ENCODE measurements at regions not wholly inside any gene's neighbourhood (a gene's known extent, or its start where the extent isn't known, plus 50 kb on each side); places are given as distances from the start of the nearest gene placed in this dataset.

- peaks cover 2% of the 10 kb centered on the region for H3K27me3 ChIP-seq (ENCODE audit: control insufficient read depth, insufficient read depth, low read length)
- peaks cover 76% of the 10 kb centered on the region for H3K9me3 ChIP-seq (ENCODE audit: control insufficient read depth, insufficient read depth, low read length)
- POLR2A ChIA-PET, result no interaction called here
- TF ChIP-seq, protein P1, sequence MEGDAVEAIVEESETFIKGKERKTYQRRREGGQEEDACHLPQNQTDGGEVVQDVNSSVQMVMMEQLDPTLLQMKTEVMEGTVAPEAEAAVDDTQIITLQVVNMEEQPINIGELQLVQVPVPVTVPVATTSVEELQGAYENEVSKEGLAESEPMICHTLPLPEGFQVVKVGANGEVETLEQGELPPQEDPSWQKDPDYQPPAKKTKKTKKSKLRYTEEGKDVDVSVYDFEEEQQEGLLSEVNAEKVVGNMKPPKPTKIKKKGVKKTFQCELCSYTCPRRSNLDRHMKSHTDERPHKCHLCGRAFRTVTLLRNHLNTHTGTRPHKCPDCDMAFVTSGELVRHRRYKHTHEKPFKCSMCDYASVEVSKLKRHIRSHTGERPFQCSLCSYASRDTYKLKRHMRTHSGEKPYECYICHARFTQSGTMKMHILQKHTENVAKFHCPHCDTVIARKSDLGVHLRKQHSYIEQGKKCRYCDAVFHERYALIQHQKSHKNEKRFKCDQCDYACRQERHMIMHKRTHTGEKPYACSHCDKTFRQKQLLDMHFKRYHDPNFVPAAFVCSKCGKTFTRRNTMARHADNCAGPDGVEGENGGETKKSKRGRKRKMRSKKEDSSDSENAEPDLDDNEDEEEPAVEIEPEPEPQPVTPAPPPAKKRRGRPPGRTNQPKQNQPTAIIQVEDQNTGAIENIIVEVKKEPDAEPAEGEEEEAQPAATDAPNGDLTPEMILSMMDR (IDR thresholded peaks at IDR 0.05; ENCODE audit: low read depth, low read length), result no peak
- CTCF ChIA-PET, result no interaction called here
- no peak overlapping the region for H3K4me3 ChIP-seq (ENCODE audit: low read depth, low read length)
- no peak for DNase-seq (ENCODE audit: low read depth, low spot score)
- no peak overlapping the region for H3K27ac ChIP-seq (ENCODE audit: low read depth, low read length)
Observed at GRCh38 chr11:70712471-70712870, 314.1 kb downstream of the CTTN start.

- ChIA-PET CTCF (no interaction called here), POLR2A (no interaction called here)
- DNase-seq (ENCODE audit: low read depth, low spot score), result no peak
- H3K27me3 ChIP-seq (ENCODE audit: control insufficient read depth, insufficient read depth, low read length), result peaks cover 2% of the 10 kb centered on the region
- H3K4me3 ChIP-seq (ENCODE audit: low read depth, low read length), result no peak overlapping the region
- H3K27ac ChIP-seq (ENCODE audit: low read depth, low read length), result no peak overlapping the region
- TF ChIP-seq, protein P1 (IDR thresholded peaks at IDR 0.05; ENCODE audit: low read depth, low read length), result no peak
- peaks cover 77% of the 10 kb centered on the region for H3K9me3 ChIP-seq (ENCODE audit: control insufficient read depth, insufficient read depth, low read length)
Observed at GRCh38 chr11:70713086-70713835, 314.9 kb downstream of the CTTN start.

DNA sequence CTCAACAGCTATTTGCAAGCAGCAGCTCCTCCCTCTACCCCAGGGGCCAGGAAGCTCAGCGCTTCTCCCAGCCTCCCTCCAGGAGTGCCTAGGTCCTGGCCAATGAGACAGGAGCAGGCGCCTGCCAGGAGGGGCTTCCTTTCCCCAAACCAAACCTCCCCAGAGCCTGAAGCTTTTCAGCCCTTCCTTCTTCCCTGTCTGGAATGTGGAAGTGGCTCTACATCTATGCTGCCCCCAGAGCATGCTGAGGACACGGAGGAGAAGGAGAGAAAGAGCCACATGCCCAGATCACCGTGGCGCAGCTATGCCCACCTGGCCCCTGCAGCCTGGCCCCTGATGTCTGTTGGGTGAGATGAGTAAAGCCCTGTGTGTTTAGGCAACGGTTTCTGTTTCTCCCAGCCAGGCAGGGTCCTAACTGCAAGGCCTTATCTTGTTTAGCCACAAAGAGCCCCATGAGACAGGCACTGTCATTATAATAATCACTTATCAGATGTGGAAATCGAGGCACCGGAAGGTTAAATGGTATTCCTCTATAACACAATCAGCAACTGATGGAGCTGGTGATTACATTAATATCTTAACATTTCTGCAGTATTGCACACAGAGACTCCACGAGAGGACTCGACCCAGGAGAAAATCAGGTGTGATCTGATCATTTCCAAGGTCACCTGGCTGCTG, 315.8 kb downstream of the CTTN start:
- ChIA-PET POLR2A (no interaction called here), CTCF (no interaction called here)
- Histone ChIP-seq H3K9me3 (ENCODE audit: control insufficient read depth, insufficient read depth, low read length) (peaks cover 81% of the 10 kb centered on the region), H3K27ac (ENCODE audit: low read depth, low read length) (no peak overlapping the region), H3K4me3 (ENCODE audit: low read depth, low read length) (no peak overlapping the region), H3K27me3 (ENCODE audit: control insufficient read depth, insufficient read depth, low read length) (peaks cover 2% of the 10 kb centered on the region)
- TF ChIP-seq, protein P1 (IDR thresholded peaks at IDR 0.05; ENCODE audit: low read depth, low read length), result no peak
- DNase-seq (ENCODE audit: low read depth, low spot score), result no peak

DNA sequence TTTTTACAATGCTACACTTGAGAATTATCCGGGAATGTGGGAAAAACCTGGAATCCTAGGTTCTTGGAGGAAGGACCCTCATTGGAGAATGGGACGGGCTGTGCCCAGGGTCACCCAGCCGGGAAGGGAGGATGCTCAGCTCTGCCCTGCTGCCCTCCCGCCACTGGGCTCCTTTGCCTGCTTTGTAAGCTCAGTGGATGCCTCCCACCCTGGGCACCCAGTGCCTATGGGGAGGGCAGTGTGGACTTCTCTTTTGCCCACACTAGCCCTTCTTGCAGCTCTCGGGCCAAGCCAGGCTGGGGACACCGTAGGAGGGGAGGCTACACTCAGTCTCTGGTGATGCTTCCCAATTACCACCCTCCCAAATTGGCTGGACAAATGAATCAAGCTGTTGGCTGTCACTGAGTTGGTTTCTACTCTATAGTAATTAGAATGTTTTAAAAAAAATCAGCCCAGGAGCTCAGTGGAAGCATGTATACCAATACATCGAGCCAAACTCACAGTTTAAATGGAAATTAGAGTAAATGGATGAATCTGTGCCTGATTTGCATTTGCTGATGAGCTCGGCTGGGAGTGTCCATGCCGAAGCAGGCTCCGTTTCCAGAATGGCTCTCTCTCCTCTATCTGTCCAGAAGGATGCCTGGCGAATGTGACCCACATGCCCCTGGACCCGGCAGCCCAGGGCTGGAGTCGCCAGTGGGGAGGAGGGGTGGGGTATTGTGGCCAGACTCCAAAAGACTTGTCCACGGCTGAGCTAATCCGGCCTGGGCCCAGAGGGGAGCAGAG, 317.0 kb downstream of the CTTN start:
- Histone ChIP-seq H3K27me3 (ENCODE audit: control insufficient read depth, insufficient read depth, low read length) (peaks cover 2% of the 10 kb centered on the region), H3K9me3 (ENCODE audit: control insufficient read depth, insufficient read depth, low read length) (peaks cover 82% of the 10 kb centered on the region), H3K4me3 (ENCODE audit: low read depth, low read length) (no peak overlapping the region), H3K27ac (ENCODE audit: low read depth, low read length) (no peak overlapping the region)
- ChIA-PET POLR2A (no interaction called here), CTCF (interaction anchor here (1.1 kb wide), 1 partner anchor 41 kb away, joined by 3 read pairs; no protein-coding TSS in a partner anchor)
- TF ChIP-seq, protein P1 (IDR thresholded peaks at IDR 0.05; ENCODE audit: low read depth, low read length), result no peak
- no peak for DNase-seq (ENCODE audit: low read depth, low spot score)

Data from AG04450 (cell line).